Activated CD8-positive, alpha-beta T cell treated with anti-CD3 and anti-CD28 coated beads, Interleukin-2, amount 10 ng/mL, durations not matched to agents 7 days and 5 days (primary cell): ENCODE measurements at regions not wholly inside any gene's neighbourhood (a gene's known extent, or its start where the extent isn't known, plus 50 kb on each side); places are given as distances from the start of the nearest gene placed in this dataset.

Experiments used
- ATAC-seq: fragments of 150-1000 bp; cut with Tn5 transposase; one replicate; pipeline ENCODE4 v1.10.0; 2021; ENCODE audit warnings: moderate library complexity
- CTCF ChIA-PET: fragments of 350-600 bp; sonication (Branson Sonifier 250); formaldehyde crosslinking; loops from one replicate; lab custom pipeline; 2021; ENCODE audit warnings: antibody characterized with exemption; lab: Charles Lee
- POLR2A ChIA-PET: fragments of 350-600 bp; sonication (Branson Sonifier 250); formaldehyde crosslinking; loops from one replicate; lab custom pipeline; 2021; ENCODE audit warnings: antibody characterized with exemption; lab: Charles Lee
- DNase-seq: peaks from one replicate; pipeline ENCODE4 v3.0.0-alpha.2; 2020
- H3K27ac Mint-ChIP-seq: one replicate; pipeline ENCODE4 v1.8.0; 2021; ENCODE audit warnings: mild to moderate bottlenecking, mixed read lengths
- H3K27me3 Mint-ChIP-seq: one replicate; pipeline ENCODE4 v1.8.0; 2021; ENCODE audit warnings: low read depth, mixed read lengths
- H3K36me3 Mint-ChIP-seq: one replicate; pipeline ENCODE4 v1.8.0; 2021; ENCODE audit warnings: low read depth, mixed read lengths
- H3K4me1 Mint-ChIP-seq: one replicate; pipeline ENCODE4 v1.8.0; 2021; ENCODE audit warnings: low read depth, mixed read lengths
- H3K4me3 Mint-ChIP-seq: one replicate; pipeline ENCODE4 v1.8.0; 2021; ENCODE audit warnings: mild to moderate bottlenecking, mixed read lengths
- H3K9me3 Mint-ChIP-seq: one replicate; pipeline ENCODE4 v1.8.0; 2022; ENCODE audit warnings: mixed read lengths; ENCODE audit not compliant: insufficient read depth

DNA sequence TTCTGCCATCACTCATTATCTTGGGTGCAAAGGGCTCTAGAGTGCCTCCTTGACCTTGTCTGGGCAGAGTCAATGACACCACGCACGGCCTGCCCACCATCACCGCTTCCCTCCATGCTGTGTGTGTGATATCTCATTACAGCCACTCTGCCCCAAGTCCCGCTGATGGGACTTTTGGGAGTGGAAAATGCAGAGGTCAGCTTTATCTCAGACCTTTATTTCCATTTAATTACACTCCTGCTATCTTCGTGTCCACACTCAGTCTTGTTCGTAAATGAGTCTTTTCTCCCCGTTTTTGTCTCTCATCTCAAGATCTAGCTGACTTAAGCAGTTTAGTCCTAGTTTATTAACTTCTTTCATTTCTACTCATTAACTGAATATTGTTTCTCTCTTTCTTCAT, 226.2 kb downstream of the ICE1 start:
- no peaks in the 10 kb centered on the region for H3K4me1 Mint-ChIP-seq
- H3K36me3 Mint-ChIP-seq = no peaks in the 10 kb centered on the region
- POLR2A ChIA-PET = no interaction called here
- no peak for ATAC-seq
- no peak for DNase-seq
- no peaks in the 10 kb centered on the region for H3K9me3 Mint-ChIP-seq
- no peak overlapping the region for H3K4me3 Mint-ChIP-seq
- no peak overlapping the region for H3K27ac Mint-ChIP-seq
- no peaks in the 10 kb centered on the region for H3K27me3 Mint-ChIP-seq
- CTCF ChIA-PET = no interaction called here

DNA sequence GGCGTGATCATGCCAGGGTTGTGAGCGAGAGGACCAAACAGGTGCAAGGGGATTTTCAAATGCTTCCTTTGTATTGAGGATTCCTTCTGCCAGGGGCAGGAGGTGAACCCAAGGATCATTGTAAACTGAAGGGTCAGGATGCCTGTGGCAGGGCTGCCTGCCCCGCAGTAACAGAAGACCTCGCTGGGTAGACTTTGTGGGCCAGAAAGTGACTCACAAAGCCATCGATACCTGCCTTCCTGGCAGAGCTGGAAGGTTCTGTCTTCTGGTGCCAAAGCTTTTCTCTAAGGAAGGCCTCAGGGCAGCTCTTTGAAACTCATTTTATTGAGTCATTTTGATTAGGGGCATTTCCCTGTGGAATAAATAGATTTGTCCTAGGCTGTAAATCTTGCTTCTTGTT, 223.4 kb downstream of the ICE1 start:
- Mint-ChIP-seq H3K27me3 (no peaks in the 10 kb centered on the region), H3K9me3 (no peaks in the 10 kb centered on the region), H3K4me3 (no peak overlapping the region), H3K27ac (no peak overlapping the region), H3K4me1 (no peaks in the 10 kb centered on the region), H3K36me3 (no peaks in the 10 kb centered on the region)
- ATAC-seq (no peak), DNase-seq (no peak)
- CTCF ChIA-PET = no interaction called here
- POLR2A ChIA-PET = no interaction called here

DNA sequence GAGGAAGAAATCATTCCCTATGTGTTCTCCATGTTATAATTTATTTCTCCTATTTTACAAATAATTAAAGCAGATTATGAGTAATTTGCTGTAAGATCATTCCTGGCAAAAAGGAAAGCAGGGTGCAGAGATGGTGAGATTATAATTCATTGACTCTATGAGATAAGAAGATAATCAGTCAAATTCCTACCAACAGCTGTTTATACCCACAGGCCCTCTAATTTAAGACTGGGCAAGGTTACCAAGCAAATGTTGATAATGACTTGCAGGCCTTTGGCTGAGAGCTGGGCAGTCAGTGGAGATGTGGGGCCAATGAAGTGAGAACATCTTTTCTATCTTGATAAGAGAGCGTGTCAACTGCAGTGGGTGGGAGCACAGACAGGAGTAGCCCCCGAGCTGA, 222.7 kb downstream of the ICE1 start:
- Mint-ChIP-seq H3K9me3 (no peaks in the 10 kb centered on the region), H3K4me1 (no peaks in the 10 kb centered on the region), H3K36me3 (no peaks in the 10 kb centered on the region), H3K4me3 (no peak overlapping the region), H3K27me3 (no peaks in the 10 kb centered on the region), H3K27ac (no peak overlapping the region)
- CTCF ChIA-PET = no interaction called here
- DNase-seq (no peak), ATAC-seq (no peak)
- POLR2A ChIA-PET = no interaction called here

DNA sequence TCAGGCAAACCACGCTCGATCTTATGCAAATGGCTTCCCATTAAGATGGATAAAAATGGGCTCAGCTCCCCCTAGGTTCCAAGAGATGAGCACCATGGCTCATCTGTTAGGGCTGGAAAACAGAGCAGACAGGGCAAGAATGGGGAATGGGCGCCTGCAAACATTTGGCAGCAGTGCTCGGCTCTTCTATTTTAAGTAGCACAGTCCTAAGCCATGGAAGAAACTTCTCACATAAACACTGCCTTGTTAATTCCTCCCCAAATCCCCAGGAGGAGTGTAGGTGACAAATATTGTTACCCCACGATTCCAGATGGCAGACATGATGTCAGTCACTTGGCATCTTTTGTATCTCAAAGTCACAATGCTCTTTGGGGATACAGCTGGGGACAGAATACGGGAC, 221.8 kb downstream of the ICE1 start:
- no peaks in the 10 kb centered on the region for H3K9me3 Mint-ChIP-seq
- DNase-seq (no peak), ATAC-seq (no peak)
- no peaks in the 10 kb centered on the region for H3K27me3 Mint-ChIP-seq
- no peak overlapping the region for H3K4me3 Mint-ChIP-seq
- ChIA-PET CTCF (no interaction called here), POLR2A (no interaction called here)
- no peak overlapping the region for H3K27ac Mint-ChIP-seq
- H3K36me3 Mint-ChIP-seq = no peaks in the 10 kb centered on the region
- no peaks in the 10 kb centered on the region for H3K4me1 Mint-ChIP-seq

DNA sequence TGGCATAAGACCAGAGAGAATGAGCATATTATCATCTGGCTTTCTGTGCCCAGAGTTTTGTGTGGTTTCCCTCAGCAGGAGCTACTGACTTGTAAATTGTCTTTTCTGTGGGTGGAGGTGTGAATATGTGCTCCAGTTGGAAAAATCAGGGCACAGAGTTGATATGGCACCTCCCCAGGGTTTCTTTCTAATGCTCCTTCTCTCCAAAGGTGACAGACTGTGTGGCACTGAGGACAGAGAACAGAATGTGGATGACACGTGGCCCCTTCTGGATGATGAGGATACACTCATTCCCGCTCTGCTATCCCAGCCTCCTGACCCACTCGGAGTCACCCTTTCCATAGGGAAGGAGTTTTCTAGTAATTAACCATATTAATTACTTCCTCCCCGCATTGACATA, 221.0 kb downstream of the ICE1 start:
- no peaks in the 10 kb centered on the region for H3K4me1 Mint-ChIP-seq
- ChIA-PET POLR2A (no interaction called here), CTCF (no interaction called here)
- ATAC-seq (no peak), DNase-seq (no peak)
- no peak overlapping the region for H3K4me3 Mint-ChIP-seq
- no peak overlapping the region for H3K27ac Mint-ChIP-seq
- no peaks in the 10 kb centered on the region for H3K36me3 Mint-ChIP-seq
- H3K9me3 Mint-ChIP-seq = no peaks in the 10 kb centered on the region
- no peaks in the 10 kb centered on the region for H3K27me3 Mint-ChIP-seq

DNA sequence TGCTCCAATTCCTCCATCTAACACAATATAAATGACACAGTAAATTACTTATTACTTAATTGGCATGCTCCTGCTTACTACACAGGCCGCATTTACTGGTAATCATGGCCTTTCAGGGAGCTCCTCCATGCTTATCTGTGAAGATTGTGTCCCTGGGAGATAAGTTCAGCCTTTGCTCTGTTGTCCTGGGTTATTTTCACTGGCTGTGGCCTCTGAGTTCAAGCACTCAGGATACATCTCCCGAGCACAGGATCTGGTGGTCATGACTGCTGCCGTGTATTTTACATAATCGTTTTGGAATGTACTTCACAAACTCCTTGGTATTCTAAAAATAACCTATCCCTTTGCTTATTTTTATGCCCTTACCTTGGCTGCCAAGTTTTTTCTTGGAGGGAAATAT, 215.7 kb downstream of the ICE1 start:
- Mint-ChIP-seq H3K4me3 (no peak overlapping the region), H3K27me3 (no peaks in the 10 kb centered on the region), H3K9me3 (no peaks in the 10 kb centered on the region), H3K36me3 (no peaks in the 10 kb centered on the region), H3K4me1 (no peaks in the 10 kb centered on the region), H3K27ac (no peak overlapping the region)
- ChIA-PET CTCF (no interaction called here), POLR2A (no interaction called here)
- ATAC-seq (no peak), DNase-seq (no peak)

DNA sequence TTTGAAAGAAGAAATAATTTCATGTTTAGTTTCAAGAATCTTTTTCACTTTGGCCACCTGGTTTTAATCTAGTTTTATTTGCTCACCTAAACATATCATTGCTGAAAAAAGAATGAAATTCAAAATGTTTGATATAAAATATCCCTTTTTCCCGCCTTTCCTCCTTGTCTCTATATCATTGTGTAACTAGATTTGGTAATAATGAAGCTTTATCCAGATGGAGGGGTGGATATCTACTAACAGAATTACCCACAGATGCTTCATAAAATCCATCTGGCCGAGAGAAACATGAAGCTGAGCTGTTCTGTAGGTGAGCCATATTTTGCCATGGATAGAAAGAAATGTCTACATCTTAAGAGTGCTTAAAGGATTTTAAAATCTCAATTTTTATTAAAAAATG, 214.7 kb downstream of the ICE1 start:
- H3K9me3 Mint-ChIP-seq = no peaks in the 10 kb centered on the region
- no peaks in the 10 kb centered on the region for H3K36me3 Mint-ChIP-seq
- H3K4me1 Mint-ChIP-seq = no peaks in the 10 kb centered on the region
- ChIA-PET POLR2A (no interaction called here), CTCF (no interaction called here)
- H3K27me3 Mint-ChIP-seq = no peaks in the 10 kb centered on the region
- H3K4me3 Mint-ChIP-seq = no peak overlapping the region
- no peak overlapping the region for H3K27ac Mint-ChIP-seq
- ATAC-seq (no peak), DNase-seq (no peak)

DNA sequence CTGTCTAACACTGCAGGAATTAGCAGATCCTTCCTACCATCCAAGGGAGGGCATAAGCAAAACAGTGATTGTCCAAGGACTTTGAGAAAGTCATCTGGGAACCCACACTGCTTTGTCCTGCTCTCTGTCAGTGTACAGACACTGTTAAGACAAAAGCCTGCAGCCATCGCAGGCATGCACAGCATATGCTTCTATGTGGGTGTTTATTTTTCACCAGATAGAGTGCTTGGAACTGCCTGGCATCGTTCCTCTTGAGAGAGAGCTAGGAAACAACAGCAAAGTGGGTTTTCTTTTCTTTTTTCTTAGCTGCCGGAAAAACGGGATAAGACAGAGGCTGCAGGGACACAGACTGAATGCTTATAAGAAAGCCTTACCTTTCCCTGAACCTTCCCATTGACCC, 212.3 kb downstream of the ICE1 start:
- DNase-seq (no peak), ATAC-seq (no peak)
- H3K36me3 Mint-ChIP-seq = no peaks in the 10 kb centered on the region
- H3K27ac Mint-ChIP-seq = no peak overlapping the region
- H3K4me3 Mint-ChIP-seq = no peak overlapping the region
- ChIA-PET CTCF (no interaction called here), POLR2A (no interaction called here)
- H3K4me1 Mint-ChIP-seq = no peaks in the 10 kb centered on the region
- H3K9me3 Mint-ChIP-seq = no peaks in the 10 kb centered on the region
- no peaks in the 10 kb centered on the region for H3K27me3 Mint-ChIP-seq

DNA sequence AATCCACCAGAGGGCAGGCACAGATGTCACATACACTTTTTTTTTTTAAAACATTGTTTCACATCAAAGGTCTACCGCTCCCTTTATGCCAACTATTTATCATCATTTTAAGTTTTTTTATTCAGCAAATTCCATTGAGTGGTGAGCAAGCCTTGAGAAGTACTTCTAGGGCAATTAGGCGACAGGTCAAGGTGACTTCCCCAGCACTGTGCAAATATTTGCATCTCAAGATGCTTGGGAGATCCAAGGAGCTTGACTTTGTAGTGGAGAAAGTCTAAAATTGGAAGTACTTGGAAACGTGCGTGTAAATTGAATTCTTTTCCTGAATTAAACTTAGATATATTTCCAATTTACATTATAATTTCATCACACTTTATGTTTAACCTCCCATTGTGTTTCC, 211.1 kb downstream of the ICE1 start:
- no peaks in the 10 kb centered on the region for H3K27me3 Mint-ChIP-seq
- no peaks in the 10 kb centered on the region for H3K9me3 Mint-ChIP-seq
- no peaks in the 10 kb centered on the region for H3K4me1 Mint-ChIP-seq
- no peak for DNase-seq
- H3K27ac Mint-ChIP-seq = no peak overlapping the region
- H3K36me3 Mint-ChIP-seq = no peaks in the 10 kb centered on the region
- no peak overlapping the region for H3K4me3 Mint-ChIP-seq
- ChIA-PET CTCF (no interaction called here), POLR2A (no interaction called here)
- ATAC-seq = no peak

DNA sequence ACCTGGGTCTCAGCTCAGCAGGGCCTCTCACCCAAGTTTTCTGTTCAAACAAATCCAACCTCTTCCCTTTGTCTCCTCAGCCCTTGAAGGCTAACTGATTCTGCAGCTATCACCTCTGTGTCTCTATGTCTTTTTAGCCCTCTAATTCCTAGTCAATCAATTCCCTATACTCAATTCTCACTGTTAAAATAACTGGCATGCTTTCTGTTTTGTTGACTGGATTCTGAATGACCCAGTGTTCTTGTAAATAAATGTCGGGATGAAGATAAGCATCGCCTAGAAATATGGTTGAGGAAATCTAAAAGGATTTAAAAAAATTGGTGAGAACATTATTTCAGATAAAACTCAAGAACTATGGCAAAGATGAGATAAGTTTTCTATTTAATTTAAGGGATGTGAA, 210.2 kb downstream of the ICE1 start:
- H3K36me3 Mint-ChIP-seq = no peaks in the 10 kb centered on the region
- H3K27ac Mint-ChIP-seq = no peak overlapping the region
- H3K4me3 Mint-ChIP-seq = no peak overlapping the region
- DNase-seq (no peak), ATAC-seq (no peak)
- ChIA-PET CTCF (no interaction called here), POLR2A (no interaction called here)
- no peaks in the 10 kb centered on the region for H3K4me1 Mint-ChIP-seq
- no peaks in the 10 kb centered on the region for H3K27me3 Mint-ChIP-seq
- no peaks in the 10 kb centered on the region for H3K9me3 Mint-ChIP-seq

DNA sequence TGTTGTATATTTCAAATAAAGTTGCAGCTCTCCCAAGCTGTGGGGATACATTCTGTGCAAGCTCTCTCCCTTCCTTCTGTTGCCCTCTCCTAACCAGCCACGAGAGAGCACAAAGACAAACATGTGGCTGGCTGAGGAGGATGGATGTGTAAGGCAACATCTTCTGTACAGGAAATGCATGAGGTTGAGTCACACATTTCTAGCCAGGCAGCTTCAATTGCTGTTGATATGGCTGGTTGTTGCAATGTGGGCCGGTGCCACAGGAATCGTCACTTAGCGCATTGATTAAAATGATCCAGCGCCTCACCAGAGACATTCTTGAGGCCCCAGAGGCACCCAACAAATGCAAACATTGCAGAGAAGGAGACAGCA, 207.1 kb downstream of the ICE1 start:
- Mint-ChIP-seq H3K9me3 (no peaks in the 10 kb centered on the region), H3K27ac (no peak overlapping the region), H3K4me3 (no peak overlapping the region), H3K36me3 (no peaks in the 10 kb centered on the region), H3K4me1 (no peaks in the 10 kb centered on the region), H3K27me3 (no peaks in the 10 kb centered on the region)
- POLR2A ChIA-PET = no interaction called here
- CTCF ChIA-PET = no interaction called here
- DNase-seq (no peak), ATAC-seq (no peak)

DNA sequence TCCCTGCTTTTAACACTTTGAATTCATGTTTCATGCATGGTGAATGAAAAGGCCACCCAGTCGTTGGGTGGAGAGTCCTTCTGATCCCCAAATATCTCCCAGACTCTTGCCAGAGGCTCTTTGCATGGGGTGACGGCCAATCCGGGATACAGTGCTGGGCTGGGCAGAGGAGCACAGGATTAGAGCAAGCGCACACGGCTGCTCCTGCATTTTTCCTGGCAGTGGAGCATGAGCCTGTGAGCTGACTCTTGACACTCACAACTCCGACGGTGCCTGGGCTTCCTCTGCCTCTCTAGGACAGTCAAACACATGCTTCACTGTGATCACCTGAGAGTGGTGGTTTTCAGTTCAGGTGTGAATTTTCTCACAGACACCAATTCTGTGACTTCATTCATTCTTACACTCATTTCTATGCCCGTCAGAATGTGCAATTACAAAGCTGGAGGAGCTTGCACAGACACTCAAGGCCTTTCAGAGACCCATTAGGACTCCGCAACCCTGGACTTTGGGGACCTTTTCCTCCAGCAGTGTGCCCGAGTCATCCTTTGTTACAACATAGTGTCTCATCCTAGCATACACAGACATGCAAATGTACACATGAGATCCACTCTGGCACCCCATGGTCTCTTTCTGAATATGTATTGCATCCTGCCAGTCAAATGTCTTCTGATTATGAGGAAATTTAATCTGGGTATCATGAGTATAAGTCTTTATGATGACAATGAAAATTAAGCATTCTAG, 206.6 kb downstream of the ICE1 start:
- Mint-ChIP-seq H3K9me3 (peaks cover 5% of the 10 kb centered on the region), H3K27me3 (no peaks in the 10 kb centered on the region), H3K4me3 (no peak overlapping the region), H3K27ac (no peak overlapping the region), H3K36me3 (no peaks in the 10 kb centered on the region), H3K4me1 (no peaks in the 10 kb centered on the region)
- ChIA-PET CTCF (no interaction called here), POLR2A (no interaction called here)
- DNase-seq (no peak), ATAC-seq (no peak)

DNA sequence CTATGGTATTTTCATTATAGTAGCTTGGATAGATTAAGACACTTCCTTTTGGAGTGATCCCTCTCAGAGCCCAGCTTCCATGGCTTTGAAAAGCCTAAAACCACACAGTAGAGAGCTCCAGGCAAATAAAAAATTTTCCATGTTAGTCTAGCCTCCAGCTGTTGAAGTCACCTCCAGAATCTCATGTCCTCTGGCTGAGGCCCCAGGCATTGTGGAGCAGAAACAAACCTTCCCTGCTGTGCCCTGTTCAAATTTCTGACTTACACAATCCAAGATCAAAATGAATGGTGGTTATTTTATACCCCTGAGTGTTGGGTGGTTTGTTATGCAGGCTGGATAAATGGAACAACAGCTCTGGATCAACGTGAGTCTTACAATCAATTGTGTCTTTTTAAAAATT, 203.9 kb downstream of the ICE1 start:
- H3K4me3 Mint-ChIP-seq = no peak overlapping the region
- ATAC-seq (no peak), DNase-seq (no peak)
- no peaks in the 10 kb centered on the region for H3K27me3 Mint-ChIP-seq
- ChIA-PET CTCF (no interaction called here), POLR2A (no interaction called here)
- no peak overlapping the region for H3K27ac Mint-ChIP-seq
- H3K36me3 Mint-ChIP-seq = no peaks in the 10 kb centered on the region
- peaks cover 12% of the 10 kb centered on the region for H3K9me3 Mint-ChIP-seq
- no peaks in the 10 kb centered on the region for H3K4me1 Mint-ChIP-seq
